MM.1S (cell line): ENCODE measurements at regions not wholly inside any gene's neighbourhood (a gene's known extent, or its start where the extent isn't known, plus 50 kb on each side); places are given as distances from the start of the nearest gene placed in this dataset.

Experiments used
- DNase-seq: peaks from one replicate; pipeline ENCODE4 v3.0.0-alpha.2; 2015
- H2AFZ ChIP-seq: fragments of 300-600 bp; sonication (generic); 2 replicates; pipeline ENCODE4 v1.6.0; 2016; ENCODE audit warnings: antibody characterized with exemption, low read length
- H3F3A ChIP-seq: fragments of 300-600 bp; sonication (generic); 2 replicates; pipeline ENCODE4 v1.6.1; 2016; ENCODE audit warnings: mild to moderate bottlenecking, antibody characterized with exemption, low read length, moderate library complexity, mixed read lengths; ENCODE audit not compliant: insufficient read depth
- H3K27ac ChIP-seq: fragments of 300-600 bp; sonication (generic); 2 replicates; pipeline ENCODE4 v1.5.1; 2016; ENCODE audit warnings: mild to moderate bottlenecking, low read length
- H3K27me3 ChIP-seq: fragments of 300-600 bp; sonication (generic); replicated peaks from 2 replicates; pipeline ENCODE4 v1.6.0; 2016; ENCODE audit warnings: low read length; ENCODE audit not compliant: insufficient read depth
- H3K36me3 ChIP-seq: fragments of 300-600 bp; sonication (generic); replicated peaks from 2 replicates; pipeline ENCODE4 v1.6.1; 2016; ENCODE audit warnings: mild to moderate bottlenecking, low read length, mixed read lengths; ENCODE audit not compliant: insufficient read depth
- H3K4me1 ChIP-seq: fragments of 300-600 bp; sonication (generic); 2 replicates; pipeline ENCODE4 v1.6.1; 2016; ENCODE audit warnings: low read length, mixed read lengths
- H3K4me2 ChIP-seq: fragments of 300-600 bp; sonication (generic); 2 replicates; pipeline ENCODE4 v1.6.0; 2016; ENCODE audit warnings: low read depth, low read length
- H3K4me3 ChIP-seq: fragments of 300-600 bp; sonication (generic); 2 replicates; pipeline ENCODE4 v1.5.1; 2016; ENCODE audit warnings: low read length, mixed read lengths
- H3K79me2 ChIP-seq: fragments of 300-600 bp; sonication (generic); 2 replicates; pipeline ENCODE4 v1.6.1; 2016; ENCODE audit warnings: mixed run types, low read length, mixed read lengths
- H3K9ac ChIP-seq: fragments of 300-600 bp; sonication (generic); 2 replicates; pipeline ENCODE4 v1.6.1; 2016; ENCODE audit warnings: low read length, mixed read lengths
- H3K9me2 ChIP-seq: fragments of 300-600 bp; sonication (generic); replicated peaks from 2 replicates; pipeline ENCODE4 v1.6.1; 2016; ENCODE audit warnings: mild to moderate bottlenecking, low read length, mixed read lengths; ENCODE audit not compliant: insufficient read depth
- H3K9me3 ChIP-seq: fragments of 300-600 bp; sonication (generic); replicated peaks from 2 replicates; pipeline ENCODE4 v1.6.1; 2016; ENCODE audit warnings: mild to moderate bottlenecking, low read length, mixed read lengths; ENCODE audit not compliant: insufficient read depth
- H4K20me1 ChIP-seq: fragments of 300-600 bp; sonication (generic); 2 replicates; pipeline ENCODE4 v1.6.1; 2016; ENCODE audit warnings: mild to moderate bottlenecking, low read length, moderate library complexity, mixed read lengths; ENCODE audit not compliant: insufficient read depth
- EZH2 ChIP-seq: fragments of 300-600 bp; sonication (generic); optimal IDR thresholded peaks from 2 replicates; pipeline ENCODE3; 2017; ENCODE audit warnings: low read depth, mild to moderate bottlenecking, antibody characterized with exemption, low read length, mixed read lengths
- EZH2phosphoT487 ChIP-seq: fragments of 300-600 bp; sonication (generic); IDR thresholded peaks from 2 replicates; pipeline ENCODE4 v1.6.1; 2018; ENCODE audit warnings: antibody characterized with exemption, low read length
- TF ChIP-seq, protein P1 (sequence below): fragments of 300-600 bp; sonication (generic); IDR thresholded peaks from 2 replicates; pipeline ENCODE4 v1.5.1; 2016; ENCODE audit warnings: antibody characterized with exemption, low read length, mixed read lengths

- no peaks in the 10 kb centered on the region for H3K9me3 ChIP-seq
- no peaks in the 10 kb centered on the region for H4K20me1 ChIP-seq
- H3K9ac ChIP-seq, result no peak overlapping the region
- no peaks in the 10 kb centered on the region for H3K27me3 ChIP-seq
- H3K4me3 ChIP-seq, result no peak overlapping the region
- no peak overlapping the region for H3K4me2 ChIP-seq
- no peaks in the 10 kb centered on the region for H3K4me1 ChIP-seq
- no peaks in the 10 kb centered on the region for H3K79me2 ChIP-seq
- H2AFZ ChIP-seq, result no peak overlapping the region
- H3K9me2 ChIP-seq, result no peaks in the 10 kb centered on the region
- no peaks in the 10 kb centered on the region for H3F3A ChIP-seq
- no peak for DNase-seq
- H3K27ac ChIP-seq, result no peak overlapping the region
- TF ChIP-seq EZH2, result no peak
- TF ChIP-seq, protein P1, sequence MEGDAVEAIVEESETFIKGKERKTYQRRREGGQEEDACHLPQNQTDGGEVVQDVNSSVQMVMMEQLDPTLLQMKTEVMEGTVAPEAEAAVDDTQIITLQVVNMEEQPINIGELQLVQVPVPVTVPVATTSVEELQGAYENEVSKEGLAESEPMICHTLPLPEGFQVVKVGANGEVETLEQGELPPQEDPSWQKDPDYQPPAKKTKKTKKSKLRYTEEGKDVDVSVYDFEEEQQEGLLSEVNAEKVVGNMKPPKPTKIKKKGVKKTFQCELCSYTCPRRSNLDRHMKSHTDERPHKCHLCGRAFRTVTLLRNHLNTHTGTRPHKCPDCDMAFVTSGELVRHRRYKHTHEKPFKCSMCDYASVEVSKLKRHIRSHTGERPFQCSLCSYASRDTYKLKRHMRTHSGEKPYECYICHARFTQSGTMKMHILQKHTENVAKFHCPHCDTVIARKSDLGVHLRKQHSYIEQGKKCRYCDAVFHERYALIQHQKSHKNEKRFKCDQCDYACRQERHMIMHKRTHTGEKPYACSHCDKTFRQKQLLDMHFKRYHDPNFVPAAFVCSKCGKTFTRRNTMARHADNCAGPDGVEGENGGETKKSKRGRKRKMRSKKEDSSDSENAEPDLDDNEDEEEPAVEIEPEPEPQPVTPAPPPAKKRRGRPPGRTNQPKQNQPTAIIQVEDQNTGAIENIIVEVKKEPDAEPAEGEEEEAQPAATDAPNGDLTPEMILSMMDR, result no peak
- TF ChIP-seq EZH2phosphoT487, result no peak
- no peaks in the 10 kb centered on the region for H3K36me3 ChIP-seq
Observed at GRCh38 chr15:85986741-85987140, 92.9 kb upstream of the AGBL1 start.

- H3K4me1 ChIP-seq, result no peaks in the 10 kb centered on the region
- no peaks in the 10 kb centered on the region for H4K20me1 ChIP-seq
- no peak overlapping the region for H3K27ac ChIP-seq
- H3K9me3 ChIP-seq, result no peaks in the 10 kb centered on the region
- H3F3A ChIP-seq, result no peaks in the 10 kb centered on the region
- no peaks in the 10 kb centered on the region for H3K9me2 ChIP-seq
- DNase-seq, result no peak
- no peak overlapping the region for H3K4me3 ChIP-seq
- H3K9ac ChIP-seq, result no peak overlapping the region
- H2AFZ ChIP-seq, result no peak overlapping the region
- TF ChIP-seq EZH2 (no peak), EZH2phosphoT487 (no peak)
- TF ChIP-seq, protein P1, result no peak
- no peaks in the 10 kb centered on the region for H3K79me2 ChIP-seq
- H3K27me3 ChIP-seq, result no peaks in the 10 kb centered on the region
- no peak overlapping the region for H3K4me2 ChIP-seq
- H3K36me3 ChIP-seq, result no peaks in the 10 kb centered on the region
Observed at GRCh38 chr15:85988741-85989140, 90.9 kb upstream of the AGBL1 start.

GRCh38 chr15:85992224-85992623 lies 87.4 kb upstream of the AGBL1 start:
- H3K27ac ChIP-seq, result no peak overlapping the region
- no peak overlapping the region for H3K4me3 ChIP-seq
- no peaks in the 10 kb centered on the region for H3K9me3 ChIP-seq
- H3K36me3 ChIP-seq, result no peaks in the 10 kb centered on the region
- no peak for DNase-seq
- no peak overlapping the region for H3K9ac ChIP-seq
- TF ChIP-seq EZH2phosphoT487 (no peak), EZH2 (no peak)
- TF ChIP-seq, protein P1, result no peak
- H2AFZ ChIP-seq, result no peak overlapping the region
- H3K9me2 ChIP-seq, result no peaks in the 10 kb centered on the region
- H3F3A ChIP-seq, result no peaks in the 10 kb centered on the region
- no peaks in the 10 kb centered on the region for H4K20me1 ChIP-seq
- H3K4me2 ChIP-seq, result no peak overlapping the region
- H3K79me2 ChIP-seq, result no peaks in the 10 kb centered on the region
- H3K4me1 ChIP-seq, result no peaks in the 10 kb centered on the region
- no peaks in the 10 kb centered on the region for H3K27me3 ChIP-seq
